ENCODE measurements at regions not wholly inside any gene's neighbourhood (a gene's known extent, or its start where the extent isn't known, plus 50 kb on each side); places are given as distances from the start of the nearest gene placed in this dataset.

- no peak overlapping the region for H2AFZ ChIP-seq (ENCODE audit: low read length)
- H3K4me3 ChIP-seq (ENCODE audit: low read length) = no peak overlapping the region
- no peaks in the 10 kb centered on the region for H3K27me3 ChIP-seq (ENCODE audit: low read length)
- no peaks in the 10 kb centered on the region for H3K9me3 ChIP-seq (ENCODE audit: low read length)
- H3K27ac ChIP-seq (ENCODE audit: low read length) = no peak overlapping the region
- H3K36me3 ChIP-seq (ENCODE audit: insufficient read depth, low read length) = no peaks in the 10 kb centered on the region
- no peaks in the 10 kb centered on the region for H3K4me1 ChIP-seq (ENCODE audit: low read length)
- no peak for DNase-seq
- no peaks in the 10 kb centered on the region for H3K9me2 ChIP-seq (replicated peaks; ENCODE audit: insufficient read depth, low read length)
- H3K79me2 ChIP-seq (ENCODE audit: low read length) = no peaks in the 10 kb centered on the region
- H3K9ac ChIP-seq (ENCODE audit: low read length) = no peak overlapping the region
- no peak overlapping the region for H3K4me2 ChIP-seq (ENCODE audit: low read depth, low read length, poor library complexity, severe bottlenecking)
- H4K20me1 ChIP-seq (ENCODE audit: insufficient read depth, low read depth, low read length) = no peaks in the 10 kb centered on the region
These were observed 398.8 kb upstream of the RAG2 start for GRCh38 chr11:36996795-36997194.

GRCh38 chr11:36994208-36994607 is 396.2 kb upstream of the RAG2 start:
- H3K9ac ChIP-seq (ENCODE audit: low read length) = no peak overlapping the region
- no peak overlapping the region for H3K4me2 ChIP-seq (ENCODE audit: low read depth, low read length, poor library complexity, severe bottlenecking)
- no peak for DNase-seq

GRCh38 chr11:36988556-36988955 is 390.5 kb upstream of the RAG2 start:
- Histone ChIP-seq H3K36me3 (ENCODE audit: insufficient read depth, low read length) (no peaks in the 10 kb centered on the region), H3K79me2 (ENCODE audit: low read length) (no peaks in the 10 kb centered on the region), H3K4me2 (ENCODE audit: low read depth, low read length, poor library complexity, severe bottlenecking) (no peak overlapping the region), H3K27ac (ENCODE audit: low read length) (no peak overlapping the region), H3K9me3 (ENCODE audit: low read length) (0 out of 2 replicates have a peak, but pooled peaks cover 3% of the 10 kb centered on the region), H3K4me1 (ENCODE audit: low read length) (no peaks in the 10 kb centered on the region), H4K20me1 (ENCODE audit: insufficient read depth, low read depth, low read length) (no peaks in the 10 kb centered on the region), H2AFZ (ENCODE audit: low read length) (no peak overlapping the region), H3K9ac (ENCODE audit: low read length) (no peak overlapping the region), H3K9me2 (replicated peaks; ENCODE audit: insufficient read depth, low read length) (no peaks in the 10 kb centered on the region), H3K4me3 (ENCODE audit: low read length) (no peak overlapping the region), H3K27me3 (ENCODE audit: low read length) (no peaks in the 10 kb centered on the region)
- DNase-seq = no peak

More at GRCh38 chr11:36994208-36994607, 396.2 kb upstream of the RAG2 start:
- no peaks in the 10 kb centered on the region for H3K79me2 ChIP-seq (ENCODE audit: low read length)
- H4K20me1 ChIP-seq (ENCODE audit: insufficient read depth, low read depth, low read length) = no peaks in the 10 kb centered on the region
- no peak overlapping the region for H3K27ac ChIP-seq (ENCODE audit: low read length)
- H2AFZ ChIP-seq (ENCODE audit: low read length) = no peak overlapping the region
- H3K9me2 ChIP-seq (replicated peaks; ENCODE audit: insufficient read depth, low read length) = no peaks in the 10 kb centered on the region
- H3K4me1 ChIP-seq (ENCODE audit: low read length) = no peaks in the 10 kb centered on the region
- H3K27me3 ChIP-seq (ENCODE audit: low read length) = no peaks in the 10 kb centered on the region
- H3K36me3 ChIP-seq (ENCODE audit: insufficient read depth, low read length) = no peaks in the 10 kb centered on the region
- no peak overlapping the region for H3K4me3 ChIP-seq (ENCODE audit: low read length)
- no peaks in the 10 kb centered on the region for H3K9me3 ChIP-seq (ENCODE audit: low read length)

GRCh38 chr11:36985562-36985961 is 387.5 kb upstream of the RAG2 start:
- no peak overlapping the region for H3K27ac ChIP-seq (ENCODE audit: low read length)
- DNase-seq = no peak
- H2AFZ ChIP-seq (ENCODE audit: low read length) = no peak overlapping the region
- no peaks in the 10 kb centered on the region for H3K27me3 ChIP-seq (ENCODE audit: low read length)
- no peaks in the 10 kb centered on the region for H3K36me3 ChIP-seq (ENCODE audit: insufficient read depth, low read length)
- no peaks in the 10 kb centered on the region for H3K9me2 ChIP-seq (replicated peaks; ENCODE audit: insufficient read depth, low read length)
- H3K4me1 ChIP-seq (ENCODE audit: low read length) = no peaks in the 10 kb centered on the region
- H4K20me1 ChIP-seq (ENCODE audit: insufficient read depth, low read depth, low read length) = no peaks in the 10 kb centered on the region
- H3K9ac ChIP-seq (ENCODE audit: low read length) = no peak overlapping the region
- no peak overlapping the region for H3K4me3 ChIP-seq (ENCODE audit: low read length)
- H3K79me2 ChIP-seq (ENCODE audit: low read length) = no peaks in the 10 kb centered on the region
- 0 out of 2 replicates have a peak, but pooled peaks cover 3% of the 10 kb centered on the region for H3K9me3 ChIP-seq (ENCODE audit: low read length)
- H3K4me2 ChIP-seq (ENCODE audit: low read depth, low read length, poor library complexity, severe bottlenecking) = no peak overlapping the region

GRCh38 chr11:36976741-36977140 is 378.7 kb upstream of the RAG2 start:
- H3K4me1 ChIP-seq (ENCODE audit: low read length) = no peaks in the 10 kb centered on the region

GRCh38 chr11:36974771-36975170 is 376.7 kb upstream of the RAG2 start:
- Histone ChIP-seq H3K9me3 (ENCODE audit: low read length) (peaks cover 13% of the 10 kb centered on the region; the same call in 1 of the 2 replicates), H3K9ac (ENCODE audit: low read length) (no peak overlapping the region), H3K79me2 (ENCODE audit: low read length) (no peaks in the 10 kb centered on the region), H3K4me3 (ENCODE audit: low read length) (no peak overlapping the region), H3K4me1 (ENCODE audit: low read length) (no peaks in the 10 kb centered on the region), H3K9me2 (replicated peaks; ENCODE audit: insufficient read depth, low read length) (no peaks in the 10 kb centered on the region), H3K4me2 (ENCODE audit: low read depth, low read length, poor library complexity, severe bottlenecking) (no peak overlapping the region), H2AFZ (ENCODE audit: low read length) (no peak overlapping the region), H3K27me3 (ENCODE audit: low read length) (no peaks in the 10 kb centered on the region), H4K20me1 (ENCODE audit: insufficient read depth, low read depth, low read length) (no peaks in the 10 kb centered on the region), H3K36me3 (ENCODE audit: insufficient read depth, low read length) (no peaks in the 10 kb centered on the region), H3K27ac (ENCODE audit: low read length) (no peak overlapping the region)
- no peak for DNase-seq

More at GRCh38 chr11:36976741-36977140, 378.7 kb upstream of the RAG2 start:
- Histone ChIP-seq H3K36me3 (ENCODE audit: insufficient read depth, low read length) (no peaks in the 10 kb centered on the region), H3K9me3 (ENCODE audit: low read length) (peaks cover 13% of the 10 kb centered on the region; the same call in 1 of the 2 replicates), H3K9ac (ENCODE audit: low read length) (no peak overlapping the region), H4K20me1 (ENCODE audit: insufficient read depth, low read depth, low read length) (no peaks in the 10 kb centered on the region), H3K9me2 (replicated peaks; ENCODE audit: insufficient read depth, low read length) (no peaks in the 10 kb centered on the region), H3K27me3 (ENCODE audit: low read length) (no peaks in the 10 kb centered on the region), H3K4me2 (ENCODE audit: low read depth, low read length, poor library complexity, severe bottlenecking) (no peak overlapping the region), H3K79me2 (ENCODE audit: low read length) (no peaks in the 10 kb centered on the region), H3K4me3 (ENCODE audit: low read length) (no peak overlapping the region), H3K27ac (ENCODE audit: low read length) (no peak overlapping the region), H2AFZ (ENCODE audit: low read length) (no peak overlapping the region)
- DNase-seq = no peak

DNA sequence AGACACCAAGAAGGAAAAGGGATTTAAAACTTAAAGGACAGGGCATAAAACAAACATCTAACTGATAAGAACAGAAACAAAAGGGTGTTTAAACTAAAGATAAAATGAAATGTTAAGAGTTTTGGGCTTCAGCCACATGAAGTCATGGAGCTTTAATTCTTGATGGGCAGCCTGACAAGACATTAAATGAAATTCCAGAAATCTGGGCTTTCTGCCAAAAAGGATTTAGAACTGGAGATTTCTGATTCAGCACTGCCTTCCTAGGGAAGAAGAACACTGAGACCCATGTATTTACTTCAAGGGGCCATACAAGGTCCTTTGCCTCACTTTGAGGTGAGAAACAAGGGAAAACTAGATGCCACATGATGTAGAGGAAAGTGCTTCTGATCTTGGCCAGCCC is 355.9 kb upstream of the RAG2 start:
- H3K9me3 ChIP-seq (ENCODE audit: low read length) = peaks cover 15% of the 10 kb centered on the region
- H3K36me3 ChIP-seq (ENCODE audit: insufficient read depth, low read length) = no peaks in the 10 kb centered on the region
- H3K4me2 ChIP-seq (ENCODE audit: low read depth, low read length, poor library complexity, severe bottlenecking) = no peak overlapping the region
- H3K4me3 ChIP-seq (ENCODE audit: low read length) = no peak overlapping the region
- H3K9me2 ChIP-seq (replicated peaks; ENCODE audit: insufficient read depth, low read length) = no peaks in the 10 kb centered on the region
- H3K9ac ChIP-seq (ENCODE audit: low read length) = no peak overlapping the region
- no peaks in the 10 kb centered on the region for H3K4me1 ChIP-seq (ENCODE audit: low read length)
- H3K27ac ChIP-seq (ENCODE audit: low read length) = no peak overlapping the region
- H3K27me3 ChIP-seq (ENCODE audit: low read length) = no peaks in the 10 kb centered on the region
- H3K79me2 ChIP-seq (ENCODE audit: low read length) = no peaks in the 10 kb centered on the region
- no peaks in the 10 kb centered on the region for H4K20me1 ChIP-seq (ENCODE audit: insufficient read depth, low read depth, low read length)
- no peak for DNase-seq
- H2AFZ ChIP-seq (ENCODE audit: low read length) = no peak overlapping the region

DNA sequence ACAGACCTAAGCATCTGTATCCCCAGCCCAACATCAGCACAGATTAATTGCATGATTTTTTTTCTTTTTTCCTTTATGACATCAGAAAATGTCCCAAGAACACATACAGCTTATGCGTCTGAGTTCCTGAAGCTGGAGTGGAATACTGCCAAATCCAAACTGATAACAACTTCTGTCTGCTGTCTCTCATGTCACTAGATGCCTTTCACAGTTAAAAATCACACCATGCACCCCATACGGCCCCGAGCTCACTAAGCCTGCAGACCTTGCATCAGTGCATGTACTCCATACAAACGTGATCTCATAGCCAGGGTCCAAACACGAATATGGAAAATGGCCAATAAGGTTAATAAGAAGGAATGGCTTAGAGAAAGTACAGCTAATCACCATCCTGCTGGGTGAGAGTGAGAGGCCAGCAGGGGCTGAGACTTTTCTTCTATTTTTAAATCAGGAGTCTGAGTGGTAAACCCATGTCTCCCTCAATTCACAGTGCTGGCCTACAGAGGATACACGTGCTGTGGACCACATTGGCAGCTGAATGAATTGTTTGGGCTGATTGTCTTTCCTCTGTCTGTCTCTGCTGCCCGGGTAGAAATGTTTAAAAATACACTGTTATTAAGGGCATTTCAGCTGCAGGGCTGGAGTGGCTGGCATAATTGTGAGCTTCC is 350.6 kb upstream of the RAG2 start:
- H2AFZ ChIP-seq (ENCODE audit: low read length) = no peak overlapping the region

More for the DNA sequence above, 350.6 kb upstream of the RAG2 start:
- DNase-seq = no peak
- Histone ChIP-seq H3K4me2 (ENCODE audit: low read depth, low read length, poor library complexity, severe bottlenecking) (no peak overlapping the region), H3K4me1 (ENCODE audit: low read length) (no peaks in the 10 kb centered on the region), H3K4me3 (ENCODE audit: low read length) (no peak overlapping the region), H3K79me2 (ENCODE audit: low read length) (no peaks in the 10 kb centered on the region), H3K9me2 (replicated peaks; ENCODE audit: insufficient read depth, low read length) (no peaks in the 10 kb centered on the region), H3K27me3 (ENCODE audit: low read length) (no peaks in the 10 kb centered on the region), H3K9ac (ENCODE audit: low read length) (no peak overlapping the region), H3K36me3 (ENCODE audit: insufficient read depth, low read length) (no peaks in the 10 kb centered on the region), H3K9me3 (ENCODE audit: low read length) (no peaks in the 10 kb centered on the region; the same call in 1 of the 2 replicates), H3K27ac (ENCODE audit: low read length) (no peak overlapping the region), H4K20me1 (ENCODE audit: insufficient read depth, low read depth, low read length) (no peaks in the 10 kb centered on the region)
